GM18499 (cell line): ENCODE measurements at regions not wholly inside any gene's neighbourhood (a gene's known extent, or its start where the extent isn't known, plus 50 kb on each side); places are given as distances from the start of the nearest gene placed in this dataset.
"Not testable (repeated sequence)": the region's sequence is repeated elsewhere in the genome, so short reads cannot be mapped to it uniquely, and the experiment has no call there.

Experiments
- ATAC-seq: cut with Tn5 transposase; IDR thresholded peaks from one replicate; pipeline ENCODE4 v1.9.1; 2021; ENCODE audit warnings: moderate number of reproducible peaks; ENCODE audit not compliant: insufficient read depth, unreplicated experiment

- ATAC-seq = no peak
Measured at GRCh38 chr14:22492622-22493542, 96.1 kb downstream of the DAD1 start.

GRCh38 chr14:22491683-22492621 is 97.1 kb downstream of the DAD1 start:
- no peak for ATAC-seq

GRCh38 chr14:22491053-22491452 is 98.0 kb downstream of the DAD1 start:
- not testable (repeated sequence) for ATAC-seq

DNA sequence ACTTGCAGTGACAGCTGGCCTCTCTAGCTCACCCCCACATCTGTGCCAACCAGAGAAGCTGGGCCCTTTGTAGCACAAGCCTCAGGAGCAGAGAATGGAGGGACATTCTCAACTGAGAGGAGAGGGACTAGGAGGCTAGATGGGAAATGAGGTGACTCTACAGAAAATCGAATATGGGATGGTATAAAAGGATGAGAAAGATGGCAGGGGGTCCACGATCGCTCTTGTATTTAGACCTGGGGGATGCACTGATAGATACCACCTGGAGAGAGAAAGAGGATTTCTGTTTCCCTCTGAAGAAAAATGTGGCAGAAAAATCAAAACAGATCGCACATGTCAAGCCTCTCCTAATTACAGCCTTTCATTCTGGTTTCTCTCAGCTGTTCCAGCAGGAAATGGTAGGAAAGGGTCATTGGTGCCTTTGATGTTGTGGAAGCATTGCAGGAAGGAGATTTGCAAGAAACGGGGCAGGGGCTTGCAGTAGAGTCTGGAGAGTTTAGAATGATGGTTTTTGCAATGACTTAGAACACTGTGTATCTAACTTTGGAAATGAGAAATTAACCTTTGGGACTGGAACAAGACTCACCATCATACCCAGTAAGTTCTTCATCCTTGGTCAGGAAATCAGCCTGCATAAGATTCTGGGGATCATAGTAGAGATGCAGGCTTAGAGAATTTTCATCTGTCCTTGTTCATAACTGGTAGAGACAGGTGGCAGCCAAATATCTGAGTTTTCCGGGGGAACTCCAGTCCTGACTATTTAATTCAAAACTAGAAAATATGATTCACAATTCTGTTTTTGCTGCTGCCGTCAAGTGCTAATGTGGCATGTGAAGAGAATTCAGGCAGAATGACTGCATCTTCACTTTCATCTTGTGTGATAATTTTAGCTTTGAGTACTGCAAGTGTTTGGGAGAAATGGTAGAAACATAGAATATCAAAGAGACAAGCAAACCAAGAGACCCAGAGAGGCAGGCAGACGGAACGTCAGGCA is 98.8 kb downstream of the DAD1 start:
- no peak for ATAC-seq

DNA sequence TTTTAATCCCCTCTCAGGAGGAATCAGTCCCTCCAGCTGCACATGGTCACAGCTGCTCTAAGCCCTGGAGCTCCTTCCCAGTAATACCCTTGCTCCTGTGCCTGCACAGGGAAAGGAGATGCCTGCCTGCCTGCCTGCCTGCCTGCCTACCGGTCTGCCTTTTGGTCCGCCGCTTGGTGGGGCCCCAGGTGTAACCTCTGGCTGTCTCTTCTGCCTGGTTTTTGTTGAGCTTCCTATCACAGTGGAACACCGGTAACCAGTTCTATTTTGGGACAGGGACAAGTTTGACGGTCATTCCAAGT is 99.8 kb downstream of the DAD1 start:
- ATAC-seq = no peak

DNA sequence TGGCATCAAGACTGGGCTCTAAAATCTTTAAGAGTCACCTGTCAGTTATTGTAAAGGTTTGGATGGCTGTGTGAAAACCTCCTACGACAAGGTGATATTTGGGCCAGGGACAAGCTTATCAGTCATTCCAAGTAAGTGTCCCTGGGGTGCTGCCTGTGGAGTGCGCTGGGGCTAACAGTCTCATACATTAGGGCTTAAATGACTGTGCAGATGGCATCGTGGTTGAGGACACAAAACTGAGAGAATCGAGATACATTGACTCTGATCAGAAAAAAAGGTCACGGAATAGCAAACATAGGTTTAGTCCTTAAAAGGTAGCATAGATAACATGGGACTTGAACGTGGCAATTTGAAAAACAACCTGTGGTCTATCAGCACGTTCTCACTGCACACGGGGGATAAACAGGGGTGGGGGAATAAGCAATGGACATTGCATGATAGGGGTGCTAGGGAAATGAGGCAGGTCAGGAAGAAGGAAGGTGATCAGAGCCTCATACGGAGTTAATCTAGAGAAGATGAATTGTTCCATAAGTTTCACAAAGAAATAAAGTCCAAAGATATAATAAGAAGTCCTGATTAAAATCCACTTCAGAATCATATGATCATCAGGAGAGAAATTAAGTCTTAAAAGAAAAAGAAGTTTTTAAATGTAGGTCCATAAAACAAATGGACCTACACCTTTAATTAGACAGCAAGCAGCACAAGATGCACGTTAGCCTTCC is 100.3 kb downstream of the DAD1 start:
- no peak for ATAC-seq

- ATAC-seq = no peak
Measured at GRCh38 chr14:22487941-22488340, 101.1 kb downstream of the DAD1 start.

DNA sequence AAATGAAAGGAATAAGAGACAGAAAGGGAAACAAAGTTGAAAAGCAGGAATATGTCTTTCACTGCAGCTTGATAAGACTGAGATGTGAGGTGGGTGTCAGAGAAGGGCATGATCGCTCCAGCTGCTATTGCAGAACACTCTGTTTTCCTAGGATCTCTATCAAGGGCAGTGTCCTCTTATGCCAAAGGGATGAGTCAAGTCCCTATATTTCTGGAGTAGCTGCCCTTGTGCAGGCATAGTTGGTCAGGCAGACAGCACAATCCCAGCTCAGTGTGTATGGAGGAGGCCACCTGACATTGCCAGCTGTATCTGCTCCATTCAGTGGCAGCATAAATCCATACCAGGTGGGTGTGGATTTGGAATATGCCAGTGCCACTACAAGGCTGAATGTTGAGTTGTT is 101.6 kb downstream of the DAD1 start:
- ATAC-seq = no peak

DNA sequence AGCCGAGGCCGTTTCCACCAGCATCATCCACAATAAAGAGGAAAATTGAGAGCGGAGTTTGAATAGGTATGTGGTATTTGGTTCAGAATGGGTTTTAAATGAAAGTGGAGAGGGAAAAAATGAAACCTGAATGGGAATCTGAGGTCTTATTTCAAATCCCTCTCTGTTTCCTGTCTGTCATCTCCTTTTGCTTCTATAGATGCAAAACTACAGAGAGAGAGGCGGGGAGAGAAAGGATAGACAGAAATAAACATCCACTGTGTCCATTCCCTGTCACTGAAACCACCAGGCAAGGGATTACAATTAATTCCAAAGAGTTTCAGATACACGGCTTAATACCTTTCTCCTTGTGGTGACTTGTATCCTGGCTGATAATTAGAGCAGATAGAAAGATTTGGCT is 102.3 kb downstream of the DAD1 start:
- ATAC-seq = no peak

- no peak for ATAC-seq
Measured at GRCh38 chr14:22485649-22486048, 103.4 kb downstream of the DAD1 start.

DNA sequence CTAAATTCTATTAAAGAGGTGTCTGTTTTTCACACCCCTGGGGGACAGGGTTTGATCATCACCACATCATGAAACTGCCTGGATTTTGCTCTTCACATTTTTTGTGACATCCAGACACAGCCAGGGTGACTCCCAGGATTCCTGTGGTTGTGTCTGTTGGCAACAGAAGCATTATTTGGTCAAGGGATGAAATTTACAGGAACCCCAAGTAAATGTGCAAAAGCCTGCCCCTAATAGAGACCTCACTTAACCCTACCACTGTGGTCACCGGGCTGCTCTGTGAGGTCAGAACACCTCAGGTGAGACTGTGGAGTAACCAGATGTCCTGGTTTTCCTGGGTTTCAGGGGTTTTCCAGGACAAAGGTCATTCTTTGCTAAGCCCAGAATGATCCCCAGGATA is 103.8 kb downstream of the DAD1 start:
- ATAC-seq = no peak

DNA sequence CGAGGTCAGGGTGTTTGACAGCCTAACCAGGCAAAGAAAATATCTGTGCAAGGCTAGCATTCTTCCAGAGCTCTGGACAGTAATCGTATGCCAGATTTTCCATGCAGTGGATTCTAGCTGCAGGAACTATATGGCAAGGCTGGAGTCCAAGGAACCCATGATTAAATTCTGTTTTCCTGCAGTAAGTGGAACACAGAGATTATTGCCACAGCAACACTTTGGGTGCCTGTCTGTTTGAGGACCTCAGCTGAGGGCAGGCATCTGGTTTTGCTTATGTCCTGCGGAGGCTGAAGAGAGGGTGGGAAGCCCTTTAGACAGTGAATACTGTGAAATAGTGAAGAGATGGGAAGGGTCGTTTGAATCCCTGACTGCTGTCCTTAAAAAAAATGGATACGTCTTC is 104.4 kb downstream of the DAD1 start:
- no peak for ATAC-seq

DNA sequence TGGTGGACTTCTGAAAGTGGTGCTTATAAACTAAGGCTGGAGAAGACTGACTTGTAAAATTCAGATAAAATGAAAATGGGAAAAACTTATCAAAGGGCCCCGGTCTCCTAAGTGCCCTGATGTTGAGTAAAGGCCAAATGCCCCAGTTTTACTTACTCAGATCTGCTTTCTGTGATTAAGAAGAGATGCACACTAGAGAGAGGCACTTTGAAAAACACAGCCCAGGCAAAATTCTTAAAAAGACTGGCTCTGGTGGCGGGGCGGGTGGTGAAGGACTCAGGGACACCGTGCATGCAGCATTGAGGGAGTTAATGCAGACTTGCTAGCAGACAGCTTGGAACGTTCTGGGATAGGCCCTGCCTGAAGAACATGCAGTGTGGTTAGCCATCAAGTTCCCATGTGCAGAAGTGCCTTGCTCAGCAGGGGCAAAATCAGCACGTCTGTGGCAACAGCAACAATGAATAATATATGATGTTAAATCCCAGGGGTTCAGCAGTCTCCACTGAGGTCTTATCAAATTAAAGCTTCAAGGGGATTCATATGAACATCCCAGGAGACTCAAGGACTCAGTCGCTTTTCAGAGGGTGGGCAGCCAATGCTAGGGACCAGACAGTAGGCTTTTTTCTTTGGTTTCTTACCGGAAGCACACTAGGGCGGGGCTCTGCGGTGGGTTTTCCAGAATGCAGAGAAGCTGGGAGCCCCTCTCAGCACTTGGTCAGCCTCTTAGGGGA is 105.0 kb downstream of the DAD1 start:
- no peak for ATAC-seq

DNA sequence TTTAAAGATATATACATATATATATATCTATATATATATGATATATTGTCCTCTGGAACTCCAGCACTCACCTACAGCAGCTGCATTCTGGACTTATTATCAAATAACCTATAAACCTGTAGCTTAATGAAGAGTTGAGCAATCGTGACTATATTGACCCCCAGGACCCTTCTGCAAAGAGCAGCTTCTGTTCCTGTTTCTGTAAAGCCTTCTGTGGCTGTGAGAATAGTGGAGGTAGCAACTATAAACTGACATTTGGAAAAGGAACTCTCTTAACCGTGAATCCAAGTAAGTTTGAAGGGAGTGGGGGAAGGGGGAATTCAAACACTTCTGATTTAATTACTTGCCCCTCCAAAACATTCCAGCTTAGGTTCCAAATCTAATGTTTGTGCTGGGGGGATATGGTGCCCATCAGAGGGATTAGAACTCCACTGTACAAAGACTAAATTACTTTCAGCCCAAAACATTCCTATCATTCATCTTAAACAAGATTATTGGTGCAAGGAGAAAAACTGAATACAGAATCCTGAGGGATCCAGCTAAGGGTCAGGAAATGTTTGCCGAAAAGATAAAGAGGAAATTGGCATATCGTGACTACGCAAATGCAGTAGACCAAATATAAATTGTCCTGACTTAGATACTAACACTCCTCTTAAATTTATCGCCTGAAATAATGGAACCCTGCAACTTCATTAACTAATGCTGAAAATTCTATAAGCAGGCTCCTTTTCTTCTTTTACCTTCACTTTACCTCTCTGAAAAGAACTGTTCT is 106.1 kb downstream of the DAD1 start:
- ATAC-seq = no peak

- no peak for ATAC-seq
Measured at GRCh38 chr14:22482085-22482694, 106.8 kb downstream of the DAD1 start.

DNA sequence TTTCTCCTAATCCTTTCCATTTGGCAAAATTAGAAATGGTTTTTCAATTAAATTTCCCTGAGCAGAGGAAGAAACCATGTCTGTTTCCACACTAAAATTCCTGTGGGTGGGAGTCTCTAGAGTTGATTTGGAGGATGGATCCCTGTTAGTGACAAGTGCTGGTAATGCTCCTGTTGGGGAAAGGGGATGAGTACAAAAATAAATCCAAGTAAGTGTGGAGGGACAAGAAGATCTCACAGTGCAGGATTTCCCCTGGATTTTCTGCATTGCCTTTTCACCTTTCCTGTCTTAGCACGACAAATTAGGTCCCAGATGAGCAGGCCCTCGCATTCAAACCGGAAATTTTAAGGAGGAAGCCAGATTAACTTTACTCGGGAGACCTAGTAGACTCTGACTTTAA is 107.5 kb downstream of the DAD1 start:
- no peak for ATAC-seq

- ATAC-seq = no peak
Measured at GRCh38 chr14:22479776-22480464, 109.1 kb downstream of the DAD1 start.
